H1 (cell line): ENCODE measurements at regions not wholly inside any gene's neighbourhood (a gene's known extent, or its start where the extent isn't known, plus 50 kb on each side); places are given as distances from the start of the nearest gene placed in this dataset.

Experiments
- CTCF ChIA-PET: fragments of 300-600 bp; sonication (Branson Sonifier 250); formaldehyde crosslinking; loops from one replicate; lab custom pipeline; 2021; ENCODE audit not compliant: partially characterized antibody; lab: Charles Lee
- POLR2A ChIA-PET: fragments of 300-600 bp; sonication (Branson Sonifier 250); formaldehyde crosslinking; loops from one replicate; lab custom pipeline; 2021; ENCODE audit warnings: inconsistent platforms; ENCODE audit not compliant: partially characterized antibody; lab: Charles Lee
- DNase-seq, 2 experiments: peaks; one replicate each; pipeline versions ENCODE4 v3.0.0 to v3.0.0-alpha.2; 2010 to 2022; ENCODE audit warnings: low spot score in 2 of 2, low read depth in 1 of 2, mixed read lengths in 1 of 2
- FAIRE-seq: peaks from 2 replicates; lab custom pipeline; 2011; peaks lifted over from hg19 to GRCh38; lab: Jason Lieb, UNC
- H2AFZ ChIP-seq: 2 replicates; pipeline ENCODE4 v1.8.1; 2012; ENCODE audit warnings: low read length, inconsistent platforms
- H2AK5ac ChIP-seq: 2 replicates; pipeline ENCODE4 v1.6.1; 2013; ENCODE audit warnings: low read depth, low read length
- H2BK120ac ChIP-seq: replicated peaks from 2 replicates; pipeline ENCODE3; 2013; ENCODE audit warnings: low read depth, low read length, inconsistent platforms
- H2BK12ac ChIP-seq: 2 replicates; pipeline ENCODE4 v1.6.1; 2013; ENCODE audit warnings: low read depth, low read length
- H2BK15ac ChIP-seq: 2 replicates; pipeline ENCODE4 v1.6.1; 2013; ENCODE audit warnings: low read length
- H2BK20ac ChIP-seq: 2 replicates; pipeline ENCODE4 v1.6.1; 2013; ENCODE audit warnings: low read length
- H2BK5ac ChIP-seq: 2 replicates; pipeline ENCODE4 v1.6.1; 2013; ENCODE audit warnings: low read depth, low read length
- H3K14ac ChIP-seq: 2 replicates; pipeline ENCODE4 v1.6.1; 2013; ENCODE audit warnings: inconsistent platforms; ENCODE audit not compliant: insufficient read length
- H3K18ac ChIP-seq: 2 replicates; pipeline ENCODE4 v1.6.1; 2013; ENCODE audit warnings: low read length; ENCODE audit errors: extremely low read depth
- H3K23ac ChIP-seq: 2 replicates; pipeline ENCODE4 v1.6.1; 2013; ENCODE audit warnings: inconsistent platforms; ENCODE audit not compliant: insufficient read length
- H3K23me2 ChIP-seq: 2 replicates; pipeline ENCODE4 v1.6.1; 2013; ENCODE audit warnings: low read depth, low read length
- H3K27ac ChIP-seq: 2 replicates; pipeline ENCODE4 v1.6.1; 2011; ENCODE audit warnings: low read depth, low read length, inconsistent platforms
- H3K27me3 ChIP-seq, 4 experiments: replicated peaks in 1 of 4; 1 replicate in 1 of 4; 2 replicates in 3 of 4; pipeline versions ENCODE4 v1.6.1 to v1.8.1; 2011 to 2013; ENCODE audit warnings: low read length in 3 of 4, mild to moderate bottlenecking in 3 of 4, inconsistent platforms in 2 of 4, mixed read lengths in 2 of 4, moderate library complexity in 1 of 4; ENCODE audit not compliant: control insufficient read depth in 3 of 4, insufficient read depth in 3 of 4; ENCODE audit errors: extremely low read depth in 1 of 4
- H3K36me3 ChIP-seq, 4 experiments: 2 replicates each; pipeline versions ENCODE4 v1.6.1 to v1.8.1; 2011 to 2013; ENCODE audit warnings: mild to moderate bottlenecking in 4 of 4, low read length in 3 of 4, moderate library complexity in 2 of 4, control low read depth in 1 of 4, inconsistent platforms in 1 of 4; ENCODE audit not compliant: insufficient read depth in 4 of 4, control insufficient read depth in 2 of 4
- H3K4ac ChIP-seq: replicated peaks from 2 replicates; pipeline ENCODE3; 2013; ENCODE audit warnings: low read length, low read depth, mixed read lengths, inconsistent platforms; ENCODE audit not compliant: insufficient read length
- H3K4me1 ChIP-seq, 4 experiments: replicated peaks in 1 of 4; 1 replicate in 1 of 4; 2 replicates in 3 of 4; pipeline versions ENCODE4 v1.6.1 to v1.8.1; 2011 to 2013; ENCODE audit warnings: low read length in 3 of 4, inconsistent platforms in 2 of 4, mixed read lengths in 1 of 4; ENCODE audit not compliant: insufficient read depth in 4 of 4, control insufficient read depth in 3 of 4
- H3K4me2 ChIP-seq, 2 experiments: 2 replicates each; pipeline versions ENCODE4 v1.6.1 to v1.8.1; 2011 to 2013; ENCODE audit warnings: low read depth in 2 of 2, low read length in 2 of 2, control low read depth in 1 of 2, inconsistent platforms in 1 of 2, mild to moderate bottlenecking in 1 of 2; ENCODE audit not compliant: insufficient read depth in 1 of 2
- H3K4me3 ChIP-seq, 4 experiments: fragments of 200-600, 300-600 bp in 1 of 4; sonication (generic), shearing (Covaris generic), sonication (Bioruptor Twin) in 1 of 4; 2 replicates each; pipeline versions ENCODE4 v1.5.1 to v1.8.1; 2011 to 2016; ENCODE audit warnings: low read length in 4 of 4, low read depth in 3 of 4, control low read depth in 2 of 4, inconsistent platforms in 2 of 4, mild to moderate bottlenecking in 2 of 4, mixed read lengths in 1 of 4, moderate library complexity in 1 of 4; ENCODE audit not compliant: insufficient read depth in 2 of 4; ENCODE audit errors: extremely low read depth in 1 of 4
- H3K56ac ChIP-seq: replicated peaks from 2 replicates; pipeline ENCODE3; 2013; ENCODE audit warnings: low read depth, mild to moderate bottlenecking, mixed read lengths, low read length, inconsistent platforms; ENCODE audit not compliant: insufficient read length
- H3K79me1 ChIP-seq: 2 replicates; pipeline ENCODE4 v1.6.1; 2013; ENCODE audit warnings: low read depth, low read length, control low read depth
- H3K79me2 ChIP-seq, 2 experiments: 2 replicates each; pipeline versions ENCODE4 v1.6.1 to v1.8.1; 2012 to 2013; ENCODE audit warnings: low read length in 2 of 2, mild to moderate bottlenecking in 2 of 2, inconsistent platforms in 1 of 2; ENCODE audit not compliant: insufficient read depth in 2 of 2, control insufficient read depth in 1 of 2
- H3K9ac ChIP-seq, 4 experiments: replicated peaks in 1 of 4; 1 replicate in 1 of 4; 2 replicates in 3 of 4; pipeline versions ENCODE4 v1.6.1 to v1.8.1; 2011 to 2013; ENCODE audit warnings: low read depth in 3 of 4, low read length in 3 of 4, control low read depth in 2 of 4, mild to moderate bottlenecking in 2 of 4, moderate library complexity in 2 of 4, inconsistent platforms in 1 of 4; ENCODE audit errors: extremely low read depth in 1 of 4
- H3K9me3 ChIP-seq, 2 experiments: 2 replicates each; pipeline versions ENCODE4 v1.6.1 to v1.8.1; 2012 to 2013; ENCODE audit warnings: mild to moderate bottlenecking in 2 of 2, moderate library complexity in 2 of 2, control low read depth in 1 of 2, inconsistent platforms in 1 of 2, low read depth in 1 of 2, low read length in 1 of 2, mixed read lengths in 1 of 2; ENCODE audit not compliant: insufficient read depth in 2 of 2
- H4K20me1 ChIP-seq, 2 experiments: replicated peaks in 1 of 2; 2 replicates each; pipeline versions ENCODE3 to v1.8.1; 2011 to 2013; ENCODE audit warnings: inconsistent platforms in 2 of 2, low read length in 2 of 2, mild to moderate bottlenecking in 1 of 2; ENCODE audit not compliant: insufficient read depth in 2 of 2, control insufficient read depth in 1 of 2
- H4K5ac ChIP-seq: 2 replicates; pipeline ENCODE4 v1.6.1; 2013; ENCODE audit warnings: low read length, low read depth, mixed read lengths, inconsistent platforms; ENCODE audit not compliant: insufficient read length
- H4K8ac ChIP-seq: 2 replicates; pipeline ENCODE4 v1.8.0; 2013; ENCODE audit warnings: mild to moderate bottlenecking, moderate library complexity, low read length, inconsistent platforms; ENCODE audit not compliant: insufficient read depth; ENCODE audit errors: extremely low read depth
- H4K91ac ChIP-seq: replicated peaks from 2 replicates; pipeline ENCODE3; 2013; ENCODE audit warnings: low read length, mixed read lengths, inconsistent platforms; ENCODE audit not compliant: insufficient read length
- CBX5 ChIP-seq: fragments of 300-800, 300-1000 bp; sonication (generic); IDR thresholded peaks from 2 replicates; pipeline ENCODE4 v1.7.1; 2016; ENCODE audit warnings: antibody characterized with exemption, low read length, low read depth
- CBX8 ChIP-seq: fragments of 300-800, 300-1000 bp; sonication (generic); IDR thresholded peaks from 2 replicates; pipeline ENCODE4 v1.7.1; 2016; ENCODE audit warnings: low read depth, low read length, borderline replicate concordance
- CREB1 ChIP-seq: IDR thresholded peaks from 2 replicates; pipeline ENCODE4 v1.6.1; 2012; ENCODE audit warnings: inconsistent platforms
- EGR1 ChIP-seq: IDR thresholded peaks from 2 replicates; pipeline ENCODE4 v1.6.1; 2011; ENCODE audit warnings: low read depth, low read length, borderline replicate concordance
- FOSL1 ChIP-seq: IDR thresholded peaks from 2 replicates; pipeline ENCODE4 v1.6.1; 2011; ENCODE audit warnings: mild to moderate bottlenecking, low read depth, low read length, moderate library complexity; ENCODE audit not compliant: insufficient read depth
- JUND ChIP-seq: IDR thresholded peaks from 2 replicates; pipeline ENCODE4 v1.6.1; 2011; ENCODE audit warnings: mild to moderate bottlenecking, improper control_type of control experiment, low read length
- NRF1 ChIP-seq: IDR thresholded peaks from 2 replicates; pipeline ENCODE4 v1.6.1; 2011; ENCODE audit warnings: mild to moderate bottlenecking, low read depth, low read length, improper control_type of control experiment
- POU5F1 ChIP-seq: IDR thresholded peaks from 2 replicates; pipeline ENCODE4 v1.6.1; 2011; ENCODE audit warnings: low read depth, mild to moderate bottlenecking, low read length, moderate library complexity
- RBBP5 ChIP-seq: IDR thresholded peaks from 2 replicates; pipeline ENCODE4 v1.7.1; 2012; ENCODE audit warnings: low read depth, mild to moderate bottlenecking, inconsistent platforms, low read length, moderate library complexity, borderline replicate concordance
- SIRT6 ChIP-seq: IDR thresholded peaks from one replicate; pipeline ENCODE4 v1.7.1; 2012; ENCODE audit warnings: low read length, inconsistent platforms
- TAF7 ChIP-seq: optimal IDR thresholded peaks from 2 replicates; pipeline ENCODE3; 2011; ENCODE audit warnings: low read depth, mild to moderate bottlenecking, inconsistent platforms, low read length, moderate library complexity, borderline replicate concordance
- TEAD4 ChIP-seq: IDR thresholded peaks from 2 replicates; pipeline ENCODE4 v1.6.1; 2012; ENCODE audit warnings: low read depth, low read length, inconsistent platforms, mixed read lengths
- WGBS, 2 experiments: shearing (Covaris generic) in 1 of 2; methylation state at CpG; one replicate each; pipeline versions ENCODE4 v1.1.6 to v1.1.7; 2013 to 2015; ENCODE audit warnings: low lambda C conversion rate in 2 of 2, mixed read lengths in 2 of 2, inconsistent platforms in 1 of 2, low coverage in 1 of 2, missing lambda C conversion rate in 1 of 2; ENCODE audit not compliant: insufficient replicate concordance in 2 of 2, insufficient coverage in 1 of 2, insufficient read length in 1 of 2; ENCODE audit errors: extremely low coverage in 1 of 2, missing lambda C conversion rate in 1 of 2; 5-methylcytosine and 5-hydroxymethylcytosine counted together
- TF ChIP-seq, protein P1 (sequence below): IDR thresholded peaks from 2 replicates; pipeline ENCODE4 v1.6.1; 2011; ENCODE audit warnings: low read depth, mild to moderate bottlenecking, low read length; ENCODE audit not compliant: insufficient read depth
- TF ChIP-seq, protein P2 (sequence below): IDR thresholded peaks from 2 replicates; pipeline ENCODE4 v1.6.1; 2012; ENCODE audit warnings: inconsistent platforms

DNA sequence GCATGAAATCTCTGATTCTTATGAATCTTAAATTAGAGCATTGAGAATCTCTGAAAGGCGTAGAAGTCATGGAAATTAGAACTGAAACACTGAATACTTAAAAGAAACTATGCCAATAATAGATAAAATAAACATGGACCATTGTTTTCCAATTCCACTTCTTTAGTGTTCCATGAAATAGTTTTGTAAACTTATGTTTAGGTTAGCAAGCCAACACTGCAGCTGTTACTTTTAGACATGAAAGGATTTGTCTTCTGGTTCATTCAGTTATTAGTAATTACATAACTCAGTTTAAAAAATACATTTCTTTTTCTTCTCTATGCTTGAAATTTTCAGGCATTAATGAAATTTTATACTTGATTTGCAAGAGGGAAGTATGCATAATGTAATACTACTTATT, 733.4 kb upstream of the NUDT12 start:
- Histone ChIP-seq H3K36me3 (no peaks in the 10 kb centered on the region), H2BK120ac (no peak overlapping the region), H3K4me2 (no peak overlapping the region), H3K18ac (no peak overlapping the region), H4K91ac (no peak overlapping the region), H3K9me3 (no peaks in the 10 kb centered on the region), H3K4me3 (no peak overlapping the region), H3K4me1 (no peaks in the 10 kb centered on the region), H3K27ac (no peak overlapping the region), H3K9ac (no peak overlapping the region), H2BK5ac (no peak overlapping the region), H3K27me3 (no peaks in the 10 kb centered on the region), H2AFZ (no peak overlapping the region), H3K23me2 (no peaks in the 10 kb centered on the region), H4K20me1 (no peaks in the 10 kb centered on the region), H2BK12ac (no peak overlapping the region), H3K14ac (no peak overlapping the region), H3K4ac (no peak overlapping the region), H4K5ac (no peak overlapping the region), H2AK5ac (no peak overlapping the region), H3K56ac (no peak overlapping the region), H3K79me1 (no peaks in the 10 kb centered on the region), H4K8ac (no peak overlapping the region), H2BK20ac (no peak overlapping the region), H3K23ac (no peak overlapping the region), H2BK15ac (no peak overlapping the region), H3K79me2 (no peaks in the 10 kb centered on the region)
- 87% methylated on average over 1 of the region's 1 CpG; no CpG with 5 or more reads in 1 of the 2 experiments for WGBS, 2 experiments
- ChIA-PET CTCF (no interaction called here), POLR2A (no interaction called here)
- FAIRE-seq = no peak
- DNase-seq = no peak
- TF ChIP-seq CREB1 = no peak
- no peak for TF ChIP-seq CBX8
- TF ChIP-seq, protein P1, sequence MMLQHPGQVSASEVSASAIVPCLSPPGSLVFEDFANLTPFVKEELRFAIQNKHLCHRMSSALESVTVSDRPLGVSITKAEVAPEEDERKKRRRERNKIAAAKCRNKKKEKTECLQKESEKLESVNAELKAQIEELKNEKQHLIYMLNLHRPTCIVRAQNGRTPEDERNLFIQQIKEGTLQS = no peak
- no peak for TF ChIP-seq TEAD4
- no peak for TF ChIP-seq CBX5
- TF ChIP-seq, protein P2, sequence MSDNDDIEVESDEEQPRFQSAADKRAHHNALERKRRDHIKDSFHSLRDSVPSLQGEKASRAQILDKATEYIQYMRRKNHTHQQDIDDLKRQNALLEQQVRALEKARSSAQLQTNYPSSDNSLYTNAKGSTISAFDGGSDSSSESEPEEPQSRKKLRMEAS = no peak
- TF ChIP-seq NRF1 = no peak
- TF ChIP-seq POU5F1 = no peak
- no peak for TF ChIP-seq FOSL1
- TF ChIP-seq EGR1 = no peak
- no peak for TF ChIP-seq RBBP5
- TF ChIP-seq TAF7 = no peak
- TF ChIP-seq SIRT6 = no peak
- no peak for TF ChIP-seq JUND
